ENCODE measurements at regions not wholly inside any gene's neighbourhood (a gene's known extent, or its start where the extent isn't known, plus 50 kb on each side); places are given as distances from the start of the nearest gene placed in this dataset.

GRCh38 chr12:4106621-4107020, 166.9 kb upstream of the CCND2 start:
- H3K36me3 Mint-ChIP-seq (ENCODE audit: unreplicated experiment), result no peaks in the 10 kb centered on the region
- TF ChIP-seq CTCF (IDR thresholded peaks at IDR 0.05; ENCODE audit: partially characterized antibody, unreplicated experiment), result no peak
- no peak overlapping the region for H3K27ac Mint-ChIP-seq (ENCODE audit: unreplicated experiment)
- no peak for DNase-seq
- H3K27me3 Mint-ChIP-seq (ENCODE audit: unreplicated experiment), result peaks cover 5% of the 10 kb centered on the region
- H3K4me3 Mint-ChIP-seq (ENCODE audit: unreplicated experiment), result no peak overlapping the region
- H3K9me3 Mint-ChIP-seq (ENCODE audit: unreplicated experiment), result peaks cover 2% of the 10 kb centered on the region
- H3K4me1 Mint-ChIP-seq (ENCODE audit: low read depth, unreplicated experiment), result no peaks in the 10 kb centered on the region

GRCh38 chr12:4104722-4105244, 168.8 kb upstream of the CCND2 start:
- peaks cover 3% of the 10 kb centered on the region for H3K27me3 Mint-ChIP-seq (ENCODE audit: unreplicated experiment)
- no peaks in the 10 kb centered on the region for H3K36me3 Mint-ChIP-seq (ENCODE audit: unreplicated experiment)
- H3K4me3 Mint-ChIP-seq (ENCODE audit: unreplicated experiment), result no peak overlapping the region
- H3K4me1 Mint-ChIP-seq (ENCODE audit: low read depth, unreplicated experiment), result no peaks in the 10 kb centered on the region
- no peak for TF ChIP-seq CTCF (IDR thresholded peaks at IDR 0.05; ENCODE audit: partially characterized antibody, unreplicated experiment)
- no peak overlapping the region for H3K27ac Mint-ChIP-seq (ENCODE audit: unreplicated experiment)
- H3K9me3 Mint-ChIP-seq (ENCODE audit: unreplicated experiment), result peaks cover 2% of the 10 kb centered on the region
- no peak for DNase-seq

- Mint-ChIP-seq H3K36me3 (ENCODE audit: unreplicated experiment) (no peaks in the 10 kb centered on the region), H3K4me3 (ENCODE audit: unreplicated experiment) (no peak overlapping the region), H3K4me1 (ENCODE audit: low read depth, unreplicated experiment) (no peaks in the 10 kb centered on the region), H3K9me3 (ENCODE audit: unreplicated experiment) (no peaks in the 10 kb centered on the region), H3K27me3 (ENCODE audit: unreplicated experiment) (no peaks in the 10 kb centered on the region), H3K27ac (ENCODE audit: unreplicated experiment) (no peak overlapping the region)
- no peak for TF ChIP-seq CTCF (IDR thresholded peaks at IDR 0.05; ENCODE audit: partially characterized antibody, unreplicated experiment)
- no peak for DNase-seq
Measured at GRCh38 chr12:4099276-4099675, 174.3 kb upstream of the CCND2 start.

GRCh38 chr12:4091016-4091743, 182.4 kb upstream of the CCND2 start:
- peaks cover 3% of the 10 kb centered on the region for H3K27me3 Mint-ChIP-seq (ENCODE audit: unreplicated experiment)
- H3K36me3 Mint-ChIP-seq (ENCODE audit: unreplicated experiment), result peaks cover 9% of the 10 kb centered on the region
- no peak overlapping the region for H3K27ac Mint-ChIP-seq (ENCODE audit: unreplicated experiment)
- no peak for DNase-seq
- H3K4me1 Mint-ChIP-seq (ENCODE audit: low read depth, unreplicated experiment), result peaks cover 16% of the 10 kb centered on the region
- TF ChIP-seq CTCF (IDR thresholded peaks at IDR 0.05; ENCODE audit: partially characterized antibody, unreplicated experiment), result no peak
- H3K9me3 Mint-ChIP-seq (ENCODE audit: unreplicated experiment), result no peaks in the 10 kb centered on the region
- no peak overlapping the region for H3K4me3 Mint-ChIP-seq (ENCODE audit: unreplicated experiment)

GRCh38 chr12:4089956-4090355, 183.6 kb upstream of the CCND2 start:
- Mint-ChIP-seq H3K36me3 (ENCODE audit: unreplicated experiment) (peaks cover 9% of the 10 kb centered on the region), H3K4me3 (ENCODE audit: unreplicated experiment) (no peak overlapping the region), H3K27ac (ENCODE audit: unreplicated experiment) (no peak overlapping the region), H3K9me3 (ENCODE audit: unreplicated experiment) (no peaks in the 10 kb centered on the region), H3K27me3 (ENCODE audit: unreplicated experiment) (peaks cover 3% of the 10 kb centered on the region), H3K4me1 (ENCODE audit: low read depth, unreplicated experiment) (peaks cover 16% of the 10 kb centered on the region)
- no peak for DNase-seq
- TF ChIP-seq CTCF (IDR thresholded peaks at IDR 0.05; ENCODE audit: partially characterized antibody, unreplicated experiment), result no peak
